ENCODE measurements at regions not wholly inside any gene's neighbourhood (a gene's known extent, or its start where the extent isn't known, plus 50 kb on each side); places are given as distances from the start of the nearest gene placed in this dataset.
"Not testable (repeated sequence)": the region's sequence is repeated elsewhere in the genome, so short reads cannot be mapped to it uniquely, and the experiment has no call there.

- no peaks in the 10 kb centered on the region for H3K9me3 ChIP-seq (ENCODE audit: control insufficient read depth in 1 of 2, insufficient read depth in 1 of 2, low read length in 2 of 2)
- intact Hi-C loops (cut with DNase I, micrococcal nuclease), result no loop called here
- H3K36me3 ChIP-seq (ENCODE audit: insufficient read depth, low read length), result no peaks in the 10 kb centered on the region
- ChIA-PET CTCF (no interaction called here), POLR2A (no interaction called here)
- Mint-ChIP-seq H3K27ac (no peak overlapping the region), H3K27me3 (no peaks in the 10 kb centered on the region), H3K36me3 (ENCODE audit: low read depth) (no peaks in the 10 kb centered on the region), H3K4me1 (ENCODE audit: low read depth) (no peaks in the 10 kb centered on the region), H3K9me3 (no peaks in the 10 kb centered on the region), H3K4me3 (no peak overlapping the region)
- H3K27me3 ChIP-seq (ENCODE audit: control insufficient read depth in 1 of 2, insufficient read depth in 2 of 2, low read length in 2 of 2), result no peaks in the 10 kb centered on the region
- no peak overlapping the region for H3K27ac ChIP-seq (ENCODE audit: low read depth in 1 of 2, low read length in 2 of 2)
- TF ChIP-seq, protein P1, sequence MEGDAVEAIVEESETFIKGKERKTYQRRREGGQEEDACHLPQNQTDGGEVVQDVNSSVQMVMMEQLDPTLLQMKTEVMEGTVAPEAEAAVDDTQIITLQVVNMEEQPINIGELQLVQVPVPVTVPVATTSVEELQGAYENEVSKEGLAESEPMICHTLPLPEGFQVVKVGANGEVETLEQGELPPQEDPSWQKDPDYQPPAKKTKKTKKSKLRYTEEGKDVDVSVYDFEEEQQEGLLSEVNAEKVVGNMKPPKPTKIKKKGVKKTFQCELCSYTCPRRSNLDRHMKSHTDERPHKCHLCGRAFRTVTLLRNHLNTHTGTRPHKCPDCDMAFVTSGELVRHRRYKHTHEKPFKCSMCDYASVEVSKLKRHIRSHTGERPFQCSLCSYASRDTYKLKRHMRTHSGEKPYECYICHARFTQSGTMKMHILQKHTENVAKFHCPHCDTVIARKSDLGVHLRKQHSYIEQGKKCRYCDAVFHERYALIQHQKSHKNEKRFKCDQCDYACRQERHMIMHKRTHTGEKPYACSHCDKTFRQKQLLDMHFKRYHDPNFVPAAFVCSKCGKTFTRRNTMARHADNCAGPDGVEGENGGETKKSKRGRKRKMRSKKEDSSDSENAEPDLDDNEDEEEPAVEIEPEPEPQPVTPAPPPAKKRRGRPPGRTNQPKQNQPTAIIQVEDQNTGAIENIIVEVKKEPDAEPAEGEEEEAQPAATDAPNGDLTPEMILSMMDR (IDR thresholded peaks at IDR 0.05), result no peak
- no peak for DNase-seq
- H3K4me3 ChIP-seq (ENCODE audit: low read length), result no peak overlapping the region
- no peak for ATAC-seq (ENCODE audit: poor library complexity)
- H3K4me1 ChIP-seq (ENCODE audit: insufficient read depth, low read length), result no peaks in the 10 kb centered on the region
Observed at GRCh38 chrX:118271775-118272174, 74.1 kb upstream of the WDR44 start.

GRCh38 chrX:118272242-118272641, 73.7 kb upstream of the WDR44 start:
- DNase-seq, result no peak
- intact Hi-C loops (cut with DNase I, micrococcal nuclease), result no loop called here
- Histone ChIP-seq H3K27me3 (ENCODE audit: control insufficient read depth in 1 of 2, insufficient read depth in 2 of 2, low read length in 2 of 2) (no peaks in the 10 kb centered on the region), H3K36me3 (ENCODE audit: insufficient read depth, low read length) (no peaks in the 10 kb centered on the region), H3K9me3 (ENCODE audit: control insufficient read depth in 1 of 2, insufficient read depth in 1 of 2, low read length in 2 of 2) (no peaks in the 10 kb centered on the region), H3K27ac (ENCODE audit: low read depth in 1 of 2, low read length in 2 of 2) (no peak overlapping the region), H3K4me3 (ENCODE audit: low read length) (no peak overlapping the region), H3K4me1 (ENCODE audit: insufficient read depth, low read length) (no peaks in the 10 kb centered on the region)
- Mint-ChIP-seq H3K9me3 (no peaks in the 10 kb centered on the region), H3K27me3 (no peaks in the 10 kb centered on the region), H3K36me3 (ENCODE audit: low read depth) (no peaks in the 10 kb centered on the region), H3K4me1 (ENCODE audit: low read depth) (no peaks in the 10 kb centered on the region), H3K27ac (no peak overlapping the region), H3K4me3 (no peak overlapping the region)
- TF ChIP-seq, protein P1 (IDR thresholded peaks at IDR 0.05), result no peak
- CTCF ChIA-PET, result no interaction called here
- ATAC-seq (ENCODE audit: poor library complexity), result no peak
- POLR2A ChIA-PET, result no interaction called here

- Histone ChIP-seq H3K9me3 (ENCODE audit: control insufficient read depth in 1 of 2, insufficient read depth in 1 of 2, low read length in 2 of 2) (no peaks in the 10 kb centered on the region), H3K27ac (ENCODE audit: low read depth in 1 of 2, low read length in 2 of 2) (no peak overlapping the region), H3K4me3 (ENCODE audit: low read length) (no peak overlapping the region), H3K27me3 (ENCODE audit: control insufficient read depth in 1 of 2, insufficient read depth in 2 of 2, low read length in 2 of 2) (no peaks in the 10 kb centered on the region), H3K4me1 (ENCODE audit: insufficient read depth, low read length) (no peaks in the 10 kb centered on the region), H3K36me3 (ENCODE audit: insufficient read depth, low read length) (no peaks in the 10 kb centered on the region)
- TF ChIP-seq, protein P1 (IDR thresholded peaks at IDR 0.05), result no peak
- Mint-ChIP-seq H3K27me3 (no peaks in the 10 kb centered on the region), H3K27ac (no peak overlapping the region), H3K36me3 (ENCODE audit: low read depth) (no peaks in the 10 kb centered on the region), H3K4me1 (ENCODE audit: low read depth) (no peaks in the 10 kb centered on the region), H3K4me3 (no peak overlapping the region), H3K9me3 (no peaks in the 10 kb centered on the region)
- ChIA-PET CTCF (no interaction called here), POLR2A (interaction anchor here (0.7 kb wide), 1 partner anchor 39 kb away, joined by 3 read pairs; no protein-coding TSS in a partner anchor)
- intact Hi-C loops (cut with DNase I, micrococcal nuclease), result no loop called here
- ATAC-seq (ENCODE audit: poor library complexity), result no peak
- DNase-seq, result no peak
Observed at GRCh38 chrX:118286066-118286762, 59.7 kb upstream of the WDR44 start.

DNA sequence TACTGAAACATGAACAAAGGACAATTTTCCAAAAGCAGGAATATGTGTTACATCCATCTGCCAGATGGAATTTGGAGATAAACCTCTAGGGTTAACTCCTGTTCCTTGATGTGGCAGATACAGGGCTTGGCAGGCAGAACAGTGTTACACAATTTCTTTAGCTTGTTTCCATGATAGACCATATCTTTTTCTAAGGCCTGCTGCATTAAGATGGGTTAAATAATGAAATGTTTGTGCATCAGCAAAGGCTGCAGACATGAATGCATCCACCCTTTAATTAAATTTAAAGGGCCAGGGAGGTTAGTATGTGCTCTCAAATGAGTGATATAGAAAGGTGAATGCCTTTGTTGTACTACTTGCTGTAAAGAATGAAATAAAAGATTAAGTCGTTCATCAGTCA, 50.1 kb upstream of the WDR44 start:
- intact Hi-C loops (cut with DNase I, micrococcal nuclease); POLR2A ChIA-PET; CTCF ChIA-PET: not testable (repeated sequence)

More for the DNA sequence above, 50.1 kb upstream of the WDR44 start:
- H3K9me3 Mint-ChIP-seq; H3K36me3 ChIP-seq (ENCODE audit: insufficient read depth, low read length); H3K9me3 ChIP-seq (ENCODE audit: control insufficient read depth in 1 of 2, insufficient read depth in 1 of 2, low read length in 2 of 2); H3K4me1 Mint-ChIP-seq (ENCODE audit: low read depth); H3K4me1 ChIP-seq (ENCODE audit: insufficient read depth, low read length); H3K4me3 ChIP-seq (ENCODE audit: low read length); DNase-seq; ATAC-seq (ENCODE audit: poor library complexity); H3K36me3 Mint-ChIP-seq (ENCODE audit: low read depth); H3K27me3 ChIP-seq (ENCODE audit: control insufficient read depth in 1 of 2, insufficient read depth in 2 of 2, low read length in 2 of 2); H3K27me3 Mint-ChIP-seq; H3K27ac ChIP-seq (ENCODE audit: low read depth in 1 of 2, low read length in 2 of 2); H3K27ac Mint-ChIP-seq; H3K4me3 Mint-ChIP-seq: not testable (repeated sequence)

All from CD4-positive, alpha-beta T cell (primary cell).